Progenitor cell of endocrine pancreas (in vitro differentiated cells): ENCODE measurements at regions not wholly inside any gene's neighbourhood (a gene's known extent, or its start where the extent isn't known, plus 50 kb on each side); places are given as distances from the start of the nearest gene placed in this dataset.
"Not testable (repeated sequence)": the region's sequence is repeated elsewhere in the genome, so short reads cannot be mapped to it uniquely, and the experiment has no call there.

ENCODE experiments used
- DNase-seq: peaks from one replicate; pipeline ENCODE4 v3.0.0; 2021; ENCODE audit warnings: low spot score; ENCODE audit not compliant: unreplicated experiment
- H3K27ac Mint-ChIP-seq: 2 replicates; pipeline ENCODE4 v1.8.0; 2021; ENCODE audit warnings: mild to moderate bottlenecking, moderate library complexity, mixed read lengths
- H3K27me3 Mint-ChIP-seq: 2 replicates; pipeline ENCODE4 v1.8.0; 2021; ENCODE audit warnings: mixed read lengths
- H3K36me3 Mint-ChIP-seq: 2 replicates; pipeline ENCODE4 v1.8.0; 2022; ENCODE audit warnings: mixed read lengths; ENCODE audit not compliant: insufficient read depth
- H3K4me1 Mint-ChIP-seq: 2 replicates; pipeline ENCODE4 v1.8.0; 2021; ENCODE audit warnings: low read depth, mixed read lengths
- H3K4me3 Mint-ChIP-seq: 2 replicates; pipeline ENCODE4 v1.8.0; 2021; ENCODE audit warnings: low read depth, mild to moderate bottlenecking, moderate library complexity, mixed read lengths
- H3K9me3 Mint-ChIP-seq: 2 replicates; pipeline ENCODE4 v1.8.0; 2021; ENCODE audit warnings: low read depth, mixed read lengths
- TF ChIP-seq, protein P1 (sequence below): fragments of 200-600 bp; sonication (generic); IDR thresholded peaks from one replicate; pipeline ENCODE4 v1.5.0; 2021; ENCODE audit warnings: antibody characterized with exemption, mild to moderate bottlenecking; ENCODE audit not compliant: unreplicated experiment

DNA sequence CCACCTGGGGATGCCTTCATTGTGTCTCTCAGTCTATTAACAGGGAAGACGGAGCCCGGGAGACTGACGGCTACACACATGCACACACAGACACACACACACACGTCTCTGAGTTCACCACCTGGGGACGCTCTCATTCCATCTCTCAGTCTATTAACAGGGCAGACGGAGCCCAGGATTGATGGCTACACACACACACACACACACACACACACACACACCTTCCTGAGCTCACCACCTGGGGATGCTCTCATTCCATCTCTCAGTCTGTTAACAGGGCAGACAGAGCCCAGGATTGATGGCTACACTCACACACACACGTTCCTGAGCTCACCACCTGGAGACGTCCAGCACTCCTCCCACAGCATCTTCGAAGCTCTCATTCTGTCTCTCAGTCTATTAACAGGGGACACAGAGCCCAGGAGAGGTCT, 143.9 kb downstream of the OR4M2 start:
- Mint-ChIP-seq H3K27ac (no peak overlapping the region), H3K4me3 (no peak overlapping the region), H3K27me3 (no peaks in the 10 kb centered on the region), H3K4me1 (no peaks in the 10 kb centered on the region), H3K36me3 (peaks cover 6% of the 10 kb centered on the region), H3K9me3 (peaks cover 52% of the 10 kb centered on the region)
- DNase-seq = peak; percentile 3
- TF ChIP-seq, protein P1, sequence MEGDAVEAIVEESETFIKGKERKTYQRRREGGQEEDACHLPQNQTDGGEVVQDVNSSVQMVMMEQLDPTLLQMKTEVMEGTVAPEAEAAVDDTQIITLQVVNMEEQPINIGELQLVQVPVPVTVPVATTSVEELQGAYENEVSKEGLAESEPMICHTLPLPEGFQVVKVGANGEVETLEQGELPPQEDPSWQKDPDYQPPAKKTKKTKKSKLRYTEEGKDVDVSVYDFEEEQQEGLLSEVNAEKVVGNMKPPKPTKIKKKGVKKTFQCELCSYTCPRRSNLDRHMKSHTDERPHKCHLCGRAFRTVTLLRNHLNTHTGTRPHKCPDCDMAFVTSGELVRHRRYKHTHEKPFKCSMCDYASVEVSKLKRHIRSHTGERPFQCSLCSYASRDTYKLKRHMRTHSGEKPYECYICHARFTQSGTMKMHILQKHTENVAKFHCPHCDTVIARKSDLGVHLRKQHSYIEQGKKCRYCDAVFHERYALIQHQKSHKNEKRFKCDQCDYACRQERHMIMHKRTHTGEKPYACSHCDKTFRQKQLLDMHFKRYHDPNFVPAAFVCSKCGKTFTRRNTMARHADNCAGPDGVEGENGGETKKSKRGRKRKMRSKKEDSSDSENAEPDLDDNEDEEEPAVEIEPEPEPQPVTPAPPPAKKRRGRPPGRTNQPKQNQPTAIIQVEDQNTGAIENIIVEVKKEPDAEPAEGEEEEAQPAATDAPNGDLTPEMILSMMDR = no peak

DNA sequence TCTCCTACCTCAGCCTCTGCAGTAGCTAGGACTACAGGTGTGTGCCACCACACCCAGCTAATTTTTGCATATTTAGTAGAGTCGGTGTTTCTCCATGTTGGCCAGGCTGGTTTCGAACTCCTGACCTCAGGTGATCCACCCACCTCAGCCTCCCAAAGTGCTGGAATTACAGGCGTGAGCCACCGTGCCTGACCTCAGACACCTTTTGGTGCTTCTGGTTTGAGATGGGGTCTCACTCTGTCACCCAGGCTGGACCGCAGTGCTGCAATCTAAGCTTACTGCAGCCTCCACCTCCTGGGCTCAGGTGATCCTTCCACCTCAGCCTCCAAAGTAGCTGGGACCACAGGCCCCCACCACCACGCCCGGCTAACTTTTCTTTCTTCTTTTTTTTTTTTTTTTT, 144.6 kb downstream of the OR4M2 start:
- H3K9me3 Mint-ChIP-seq = peaks cover 56% of the 10 kb centered on the region
- H3K4me3 Mint-ChIP-seq, H3K36me3 Mint-ChIP-seq, H3K4me1 Mint-ChIP-seq, H3K27ac Mint-ChIP-seq, H3K27me3 Mint-ChIP-seq: not testable (repeated sequence)
- peak; percentile 2 for DNase-seq

DNA sequence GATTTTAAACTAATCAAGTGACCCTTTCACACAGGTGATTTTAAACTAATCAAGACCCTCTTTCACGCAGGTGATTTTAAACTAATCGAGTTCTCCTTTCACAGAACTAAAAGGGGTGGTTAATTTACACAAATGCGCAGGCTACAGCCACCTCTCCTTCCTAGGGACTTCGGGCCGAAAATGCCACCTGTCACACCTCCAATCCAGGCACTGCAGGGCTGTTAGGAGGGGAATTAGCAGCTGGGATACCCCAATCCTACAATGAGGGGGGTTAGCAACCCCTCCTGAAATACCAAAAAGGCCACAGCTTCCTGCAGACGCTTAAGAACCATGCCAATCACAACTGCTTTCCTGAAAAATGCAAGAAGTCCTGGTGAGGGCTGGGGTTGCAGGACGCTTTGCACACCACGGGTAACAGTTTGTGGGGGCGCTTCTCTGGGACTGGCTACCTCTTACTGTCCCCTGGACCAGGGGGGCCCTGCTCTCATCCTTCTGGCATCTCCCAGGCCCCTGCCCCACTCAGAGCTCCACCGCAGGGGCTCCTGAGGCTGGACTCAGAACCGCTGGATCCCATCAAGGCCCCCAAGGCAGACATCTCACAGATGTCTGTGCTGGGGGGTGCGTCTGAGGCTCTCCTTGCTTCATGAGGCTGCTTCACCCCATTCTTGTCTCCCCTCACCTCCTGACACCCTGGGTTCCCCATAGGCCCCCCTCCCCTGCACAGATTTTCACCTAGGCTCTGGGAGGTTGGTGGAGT, 145.9 kb downstream of the OR4M2 start:
- peaks cover 8% of the 10 kb centered on the region for H3K36me3 Mint-ChIP-seq
- DNase-seq = peak; percentile 4
- no peaks in the 10 kb centered on the region for H3K4me1 Mint-ChIP-seq
- H3K27ac Mint-ChIP-seq = no peak overlapping the region
- TF ChIP-seq, protein P1 = no peak
- H3K4me3 Mint-ChIP-seq = no peak overlapping the region
- no peaks in the 10 kb centered on the region for H3K27me3 Mint-ChIP-seq
- H3K9me3 Mint-ChIP-seq = peaks cover 63% of the 10 kb centered on the region

DNA sequence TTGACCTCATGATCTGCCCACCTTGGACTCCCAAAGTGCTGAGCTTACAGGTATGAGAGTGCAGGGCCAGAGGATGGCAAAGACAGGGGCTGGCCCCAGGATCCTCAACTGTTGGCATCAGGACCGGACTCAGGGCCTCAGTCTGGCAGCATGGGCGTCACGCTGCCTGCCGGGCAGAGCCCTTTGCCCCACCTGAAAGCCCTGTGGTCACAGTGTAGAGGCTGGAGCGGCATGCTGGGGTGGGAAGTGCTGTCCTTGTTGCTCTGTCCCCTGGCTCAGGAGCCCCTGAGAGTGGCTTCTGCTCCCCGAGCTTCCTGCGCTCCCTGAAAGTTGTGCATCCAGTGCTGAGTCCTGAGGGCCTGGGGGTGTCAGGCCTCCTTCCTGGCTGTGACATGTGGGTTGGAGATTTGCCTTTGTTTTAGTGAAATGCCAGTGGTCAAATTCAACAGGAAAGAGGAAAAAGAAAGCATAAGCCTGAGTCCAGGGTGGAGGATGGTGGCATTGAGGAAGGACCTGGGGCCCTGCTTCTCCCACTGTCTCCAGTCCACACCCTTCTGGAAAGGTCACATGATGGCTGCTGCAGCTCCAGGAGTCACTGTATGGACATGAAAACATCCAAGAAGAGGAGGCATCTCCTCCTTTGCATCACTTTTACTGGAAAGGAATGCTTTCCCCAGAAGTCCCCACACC, 147.2 kb downstream of the OR4M2 start:
- Mint-ChIP-seq H3K27ac (no peak overlapping the region), H3K27me3 (no peaks in the 10 kb centered on the region), H3K9me3 (peaks cover 71% of the 10 kb centered on the region), H3K36me3 (peaks cover 7% of the 10 kb centered on the region), H3K4me3 (no peak overlapping the region), H3K4me1 (no peaks in the 10 kb centered on the region)
- DNase-seq = no peak
- TF ChIP-seq, protein P1 = no peak

DNA sequence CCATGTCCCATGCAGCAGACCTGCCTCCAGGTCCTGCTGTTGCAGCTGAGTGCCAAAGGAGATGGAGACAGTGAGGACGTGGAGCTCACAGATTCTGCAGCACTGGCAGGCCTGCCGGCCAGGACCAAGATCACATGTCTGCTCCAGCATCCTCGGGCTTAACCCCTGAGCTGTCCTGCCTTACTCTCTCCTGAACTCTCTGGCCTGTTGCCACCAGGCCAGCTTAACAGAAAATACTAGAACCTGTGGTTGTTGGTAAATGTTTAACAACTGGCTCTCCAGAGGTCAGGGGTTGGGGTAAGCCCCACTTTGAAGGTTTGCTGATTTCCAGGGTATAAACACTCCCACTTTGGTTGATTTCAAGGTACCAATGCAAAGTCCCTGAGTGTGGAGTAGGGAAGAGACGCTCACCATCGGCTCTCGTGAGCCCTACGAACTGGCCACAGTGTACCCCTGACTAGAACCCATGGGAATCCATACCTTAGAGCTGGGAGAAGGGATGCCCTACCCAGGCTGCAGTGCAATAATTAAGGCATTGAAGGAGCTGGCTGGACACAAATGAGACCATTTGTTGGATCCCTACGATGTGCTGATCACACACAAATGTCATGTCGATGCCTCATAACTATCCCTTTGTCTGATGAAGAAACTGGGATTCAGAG, 147.9 kb downstream of the OR4M2 start:
- TF ChIP-seq, protein P1 = no peak
- Mint-ChIP-seq H3K27me3 (no peaks in the 10 kb centered on the region), H3K4me3 (no peak overlapping the region), H3K4me1 (no peaks in the 10 kb centered on the region), H3K36me3 (peaks cover 9% of the 10 kb centered on the region), H3K9me3 (peaks cover 75% of the 10 kb centered on the region), H3K27ac (no peak overlapping the region)
- no peak for DNase-seq
